GM23248 (cell line): ENCODE measurements at regions not wholly inside any gene's neighbourhood (a gene's known extent, or its start where the extent isn't known, plus 50 kb on each side); places are given as distances from the start of the nearest gene placed in this dataset.

Experiments
- EZH2 ChIP-seq: fragments of 200-600 bp; sonication (generic); IDR thresholded peaks from 2 replicates; pipeline ENCODE4 v1.6.1; 2018; ENCODE audit warnings: antibody characterized with exemption, mild to moderate bottlenecking; ENCODE audit not compliant: insufficient read depth, poor library complexity, severe bottlenecking
- EZH2phosphoT487 ChIP-seq: fragments of 200-600 bp; sonication (generic); IDR thresholded peaks from 2 replicates; pipeline ENCODE4 v1.6.1; 2018; ENCODE audit warnings: antibody characterized with exemption, moderate library complexity, mild to moderate bottlenecking, low read depth; ENCODE audit not compliant: insufficient read depth

- TF ChIP-seq EZH2, result no peak
- no peak for TF ChIP-seq EZH2phosphoT487
Measured at GRCh38 chr12:5124401-5124800, 80.7 kb downstream of the KCNA5 start.
